Mucosa of descending colon (tissue), 3 donors: ENCODE measurements at regions not wholly inside any gene's neighbourhood (a gene's known extent, or its start where the extent isn't known, plus 50 kb on each side); places are given as distances from the start of the nearest gene placed in this dataset.
"Not testable (repeated sequence)": the region's sequence is repeated elsewhere in the genome, so short reads cannot be mapped to it uniquely, and the experiment has no call there.

ENCODE experiments used
- ATAC-seq: fragments of 200-7000 bp; cut with Tn5 transposase; one replicate; pipeline ENCODE4 v1.9.1; 2020; ENCODE audit warnings: mild to moderate bottlenecking, moderate library complexity
- DNase-seq, 3 donors: peaks; one replicate each; pipeline ENCODE4 v3.0.0-alpha.2; 2020
- H3K36me3 ChIP-seq: fragments of 200-600 bp; one replicate; pipeline ENCODE4 v1.8.0; 2021; ENCODE audit warnings: low read depth, mild to moderate bottlenecking
- H3K4me1 ChIP-seq: fragments of 200-600 bp; one replicate; pipeline ENCODE4 v1.8.0; 2021; ENCODE audit warnings: low read depth, mild to moderate bottlenecking
- H3K4me3 ChIP-seq: fragments of 200-600 bp; one replicate; pipeline ENCODE4 v1.8.0; 2021; ENCODE audit warnings: mild to moderate bottlenecking
- H3K9me3 ChIP-seq: fragments of 200-600 bp; one replicate; pipeline ENCODE4 v1.8.0; 2021; ENCODE audit warnings: mild to moderate bottlenecking
- CTCF ChIP-seq: fragments of 200-600 bp; IDR thresholded peaks from one replicate; pipeline ENCODE4 v1.8.0; 2022; ENCODE audit warnings: antibody characterized with exemption, mild to moderate bottlenecking
- intact Hi-C, 2 donors: fragments of 100-400 bp; cut with DNase I in 1 of 2; cut with micrococcal nuclease in 1 of 2; formaldehyde crosslinking; loops; one replicate each; pipeline versions ENCODE4 v1.11.0 to v1.11.1; 2022; cut with DNase I, micrococcal nuclease
- donor health status: DM: no; HTN: no; CAD: no; lungs with moderate emphysema.
- donor health status: DM: no; HTN: no; CAD: no.
- donor health status: DM: no; HTN: yes; CAD: no.

- no peaks in the 10 kb centered on the region for H3K9me3 ChIP-seq
- H3K36me3 ChIP-seq: no peaks in the 10 kb centered on the region
- no peaks in the 10 kb centered on the region for H3K4me1 ChIP-seq
- no peak for DNase-seq
- TF ChIP-seq CTCF: no peak
- ATAC-seq: no peak
- no peak overlapping the region for H3K4me3 ChIP-seq
- intact Hi-C loops: no loop called here
These were observed 1015.6 kb downstream of the KCNMA1 start for GRCh38 chr10:76621886-76622620.

- ATAC-seq: no peak
- Histone ChIP-seq H3K9me3 (no peaks in the 10 kb centered on the region), H3K36me3 (no peaks in the 10 kb centered on the region), H3K4me3 (no peak overlapping the region), H3K4me1 (no peaks in the 10 kb centered on the region)
- intact Hi-C loops: no loop called here
- no peak for DNase-seq
- TF ChIP-seq CTCF: no peak
These were observed 1019.0 kb downstream of the KCNMA1 start for GRCh38 chr10:76618641-76619040.

- Histone ChIP-seq H3K4me3 (no peak overlapping the region), H3K36me3 (no peaks in the 10 kb centered on the region), H3K4me1 (no peaks in the 10 kb centered on the region), H3K9me3 (no peaks in the 10 kb centered on the region)
- DNase-seq (no peak), ATAC-seq (no peak)
- intact Hi-C loops: no loop called here
- no peak for TF ChIP-seq CTCF
These were observed 1019.4 kb downstream of the KCNMA1 start for GRCh38 chr10:76618171-76618570.

- H3K9me3 ChIP-seq, H3K4me1 ChIP-seq, intact Hi-C loops, ATAC-seq, DNase-seq, H3K36me3 ChIP-seq, H3K4me3 ChIP-seq: not testable (repeated sequence)
These were observed 1020.9 kb downstream of the KCNMA1 start for GRCh38 chr10:76616666-76617065.

GRCh38 chr10:76615049-76615448 is 1022.6 kb downstream of the KCNMA1 start:
- DNase-seq: no peak
- intact Hi-C loops: no loop called here
- no peak for TF ChIP-seq CTCF
- H3K4me1 ChIP-seq: no peaks in the 10 kb centered on the region
- ATAC-seq: no peak
- no peaks in the 10 kb centered on the region for H3K36me3 ChIP-seq
- no peak overlapping the region for H3K4me3 ChIP-seq
- H3K9me3 ChIP-seq: no peaks in the 10 kb centered on the region
